ENCODE measurements at regions not wholly inside any gene's neighbourhood (a gene's known extent, or its start where the extent isn't known, plus 50 kb on each side); places are given as distances from the start of the nearest gene placed in this dataset.

DNA sequence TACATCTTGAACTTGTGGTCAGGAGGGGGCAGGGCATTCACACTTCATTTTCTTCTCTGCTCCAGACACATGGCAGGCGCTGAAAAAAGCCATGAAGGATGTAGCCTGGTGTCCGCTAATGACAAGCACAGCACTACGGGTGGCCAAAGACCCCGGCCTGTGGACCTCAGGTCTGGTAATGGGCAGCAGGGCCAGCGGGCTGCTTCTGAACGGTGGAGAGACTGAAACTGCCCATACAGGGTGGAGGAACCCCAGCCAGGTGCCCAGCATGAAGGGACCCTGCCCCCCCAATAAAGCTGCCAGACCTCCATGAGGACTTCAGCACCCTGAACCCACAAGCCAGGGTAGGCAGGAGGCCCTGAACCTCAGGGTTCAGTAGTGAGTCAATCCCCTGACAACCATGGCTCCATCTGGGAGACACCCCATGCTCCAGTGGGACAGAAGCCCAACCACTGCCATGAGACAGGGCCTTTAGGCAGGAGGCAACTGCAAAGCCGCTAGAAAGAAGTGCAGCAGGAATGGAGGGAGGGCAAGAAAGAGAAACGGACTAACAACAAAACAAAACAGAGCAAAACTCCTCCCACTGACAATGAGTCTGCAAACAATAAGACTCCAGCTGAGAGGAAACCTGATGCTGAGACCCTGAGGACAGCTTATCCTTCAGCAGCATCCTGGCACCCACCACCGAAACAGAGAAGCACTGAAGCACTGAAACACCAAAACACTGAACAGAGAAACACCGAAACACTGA, 140.2 kb upstream of the PPP2R2D start:
- 70 to 72% methylated on average over 10 of the region's 10 CpGs for WGBS, 2 donors
- H3K27ac ChIP-seq = no peak overlapping the region
- H3K27me3 ChIP-seq = peaks cover 0 to 29% (median 6%) of the 10 kb centered on the region in 7 donors
- intact Hi-C loops (cut with DNase I) = loop anchor here in 1 of 10 donors (5.0 kb wide), 1 partner anchor 1233 kb away; no protein-coding TSS in a partner anchor
- H3K4me3 ChIP-seq = no peak overlapping the region
- DNase-seq = no peak
- TF ChIP-seq, protein P1, sequence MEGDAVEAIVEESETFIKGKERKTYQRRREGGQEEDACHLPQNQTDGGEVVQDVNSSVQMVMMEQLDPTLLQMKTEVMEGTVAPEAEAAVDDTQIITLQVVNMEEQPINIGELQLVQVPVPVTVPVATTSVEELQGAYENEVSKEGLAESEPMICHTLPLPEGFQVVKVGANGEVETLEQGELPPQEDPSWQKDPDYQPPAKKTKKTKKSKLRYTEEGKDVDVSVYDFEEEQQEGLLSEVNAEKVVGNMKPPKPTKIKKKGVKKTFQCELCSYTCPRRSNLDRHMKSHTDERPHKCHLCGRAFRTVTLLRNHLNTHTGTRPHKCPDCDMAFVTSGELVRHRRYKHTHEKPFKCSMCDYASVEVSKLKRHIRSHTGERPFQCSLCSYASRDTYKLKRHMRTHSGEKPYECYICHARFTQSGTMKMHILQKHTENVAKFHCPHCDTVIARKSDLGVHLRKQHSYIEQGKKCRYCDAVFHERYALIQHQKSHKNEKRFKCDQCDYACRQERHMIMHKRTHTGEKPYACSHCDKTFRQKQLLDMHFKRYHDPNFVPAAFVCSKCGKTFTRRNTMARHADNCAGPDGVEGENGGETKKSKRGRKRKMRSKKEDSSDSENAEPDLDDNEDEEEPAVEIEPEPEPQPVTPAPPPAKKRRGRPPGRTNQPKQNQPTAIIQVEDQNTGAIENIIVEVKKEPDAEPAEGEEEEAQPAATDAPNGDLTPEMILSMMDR (IDR thresholded peaks at IDR 0.05) = no peak
- H3K4me1 ChIP-seq = no peaks in the 10 kb centered on the region
- peaks cover 0 to 9% (median 0%) of the 10 kb centered on the region in 11 donors for H3K9me3 ChIP-seq
- no peak for ATAC-seq
- H3K36me3 ChIP-seq = no peaks in the 10 kb centered on the region

DNA sequence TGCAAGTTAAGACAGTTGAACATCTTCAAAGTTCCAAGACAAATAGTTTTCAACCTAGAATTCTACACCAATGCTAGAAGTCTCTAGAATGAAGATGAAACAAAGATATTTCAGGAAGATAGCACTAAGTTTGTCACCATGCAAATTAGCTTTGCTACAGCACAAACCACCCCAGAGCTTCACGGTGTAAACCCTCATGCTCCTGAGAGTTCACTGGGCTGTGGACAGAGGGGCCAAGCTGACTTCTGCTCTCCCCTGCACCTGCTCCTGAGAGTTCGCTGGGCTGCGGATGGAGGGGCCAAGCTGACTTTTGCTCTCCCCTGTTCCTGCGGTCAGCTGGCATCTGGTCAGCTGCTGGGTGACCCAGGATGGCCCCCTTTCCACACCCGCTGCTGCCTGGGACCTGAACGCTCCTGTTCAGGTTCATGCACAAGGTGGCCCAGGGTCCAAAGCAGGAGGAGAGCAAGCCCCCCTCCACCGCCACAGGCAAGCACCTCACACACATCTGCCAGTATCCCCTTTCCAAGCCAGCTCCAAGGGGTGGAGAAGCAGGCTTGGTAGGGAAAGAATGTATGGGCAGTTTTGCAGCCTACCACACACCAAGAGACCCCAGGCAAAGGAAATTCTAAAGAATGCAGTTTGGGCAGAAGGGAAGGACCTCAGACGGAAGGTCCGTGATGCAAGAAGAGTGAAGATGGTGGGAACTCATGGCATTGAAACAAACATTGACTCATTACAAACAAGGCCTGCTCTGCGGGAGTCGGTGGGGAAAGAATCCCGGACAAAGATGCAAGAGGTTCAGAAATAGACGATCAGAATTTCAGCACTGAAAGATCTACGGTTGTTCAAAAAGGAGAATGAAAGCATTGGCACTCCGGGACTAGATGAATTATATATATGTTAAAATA, 137.8 kb upstream of the PPP2R2D start:
- intact Hi-C loops (cut with DNase I) = loop anchor here in 1 of 10 donors (5.0 kb wide), 1 partner anchor 1236 kb away; no protein-coding TSS in a partner anchor
- Histone ChIP-seq H3K4me3 (no peak overlapping the region), H3K27me3 (peaks cover 0 to 29% (median 6%) of the 10 kb centered on the region in 7 donors), H3K4me1 (no peaks in the 10 kb centered on the region), H3K27ac (no peak overlapping the region), H3K9me3 (peaks cover 0 to 9% (median 0%) of the 10 kb centered on the region in 11 donors), H3K36me3 (no peaks in the 10 kb centered on the region)
- TF ChIP-seq, protein P1 (IDR thresholded peaks at IDR 0.05) = no peak
- 82 to 84% methylated on average over 15 of the region's 15 CpGs for WGBS, 2 donors
- DNase-seq (no peak), ATAC-seq (no peak)

DNA sequence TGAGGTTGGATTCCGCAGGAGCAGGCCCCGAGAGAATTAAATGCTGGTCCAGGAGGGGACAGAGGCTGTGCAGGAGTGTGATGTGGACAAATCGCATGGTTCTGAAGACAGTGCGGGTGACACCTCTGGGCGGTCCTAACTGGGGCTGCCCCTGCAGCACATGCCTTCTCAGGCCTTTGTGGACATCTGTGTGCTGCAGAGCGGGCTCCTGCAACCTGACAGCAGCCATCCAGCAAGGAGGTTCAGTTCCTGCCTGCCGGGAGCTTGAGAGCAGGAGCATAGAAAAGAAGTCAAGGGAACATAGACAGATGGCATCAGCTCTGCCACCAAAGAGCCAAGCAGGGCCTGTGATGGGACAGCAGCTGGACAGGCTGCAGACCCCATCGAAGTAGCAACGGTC, 135.9 kb upstream of the PPP2R2D start:
- Histone ChIP-seq H3K9me3 (peaks cover 0 to 9% (median 0%) of the 10 kb centered on the region in 11 donors), H3K36me3 (no peaks in the 10 kb centered on the region), H3K4me1 (no peaks in the 10 kb centered on the region), H3K27ac (no peak overlapping the region), H3K4me3 (no peak overlapping the region), H3K27me3 (peaks cover 0 to 17% (median under 1%) of the 10 kb centered on the region in 7 donors)
- TF ChIP-seq, protein P1 (IDR thresholded peaks at IDR 0.05) = no peak
- intact Hi-C loops (cut with DNase I) = loop anchor here in 1 of 10 donors (5.0 kb wide), 1 partner anchor 1238 kb away; no protein-coding TSS in a partner anchor
- ATAC-seq = no peak
- 78 to 83% methylated on average over 9 of the region's 9 CpGs for WGBS, 2 donors
- DNase-seq = no peak

DNA sequence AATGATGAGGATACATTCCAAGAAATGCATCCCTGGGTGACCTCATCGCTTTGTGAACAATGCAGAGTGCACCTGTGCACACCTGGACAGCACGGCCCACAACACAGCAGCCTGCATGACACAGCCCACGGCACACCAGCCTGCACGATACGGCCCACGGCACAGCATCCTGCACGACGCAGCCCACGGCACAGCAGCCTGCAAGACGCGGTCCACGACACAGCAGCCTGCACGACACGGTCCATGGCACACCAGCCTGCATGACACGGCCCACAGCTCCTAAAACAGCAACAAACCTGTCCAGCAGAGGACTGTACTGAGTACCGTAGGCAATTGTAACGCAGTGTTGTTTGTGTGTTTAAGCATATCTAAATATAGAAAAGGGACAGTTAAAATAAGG, 134.7 kb upstream of the PPP2R2D start:
- 90% methylated on average over 17 of the region's 17 CpGs for WGBS, 2 donors
- ATAC-seq = no peak
- TF ChIP-seq, protein P1 (IDR thresholded peaks at IDR 0.05) = no peak
- peaks cover 0 to 15% (median 0%) of the 10 kb centered on the region in 7 donors for H3K27me3 ChIP-seq
- no peak overlapping the region for H3K27ac ChIP-seq
- peaks cover 0 to 4% (median 0%) of the 10 kb centered on the region in 11 donors for H3K9me3 ChIP-seq
- no peak for DNase-seq
- intact Hi-C loops (cut with DNase I) = no loop called here
- no peaks in the 10 kb centered on the region for H3K4me1 ChIP-seq
- no peaks in the 10 kb centered on the region for H3K36me3 ChIP-seq
- no peak overlapping the region for H3K4me3 ChIP-seq

Measured in heart right ventricle (tissue), 16 donors.